ENCODE measurements at regions not wholly inside any gene's neighbourhood (a gene's known extent, or its start where the extent isn't known, plus 50 kb on each side); places are given as distances from the start of the nearest gene placed in this dataset.

- no peak overlapping the region for H3K27ac ChIP-seq
- TF ChIP-seq, protein P1, sequence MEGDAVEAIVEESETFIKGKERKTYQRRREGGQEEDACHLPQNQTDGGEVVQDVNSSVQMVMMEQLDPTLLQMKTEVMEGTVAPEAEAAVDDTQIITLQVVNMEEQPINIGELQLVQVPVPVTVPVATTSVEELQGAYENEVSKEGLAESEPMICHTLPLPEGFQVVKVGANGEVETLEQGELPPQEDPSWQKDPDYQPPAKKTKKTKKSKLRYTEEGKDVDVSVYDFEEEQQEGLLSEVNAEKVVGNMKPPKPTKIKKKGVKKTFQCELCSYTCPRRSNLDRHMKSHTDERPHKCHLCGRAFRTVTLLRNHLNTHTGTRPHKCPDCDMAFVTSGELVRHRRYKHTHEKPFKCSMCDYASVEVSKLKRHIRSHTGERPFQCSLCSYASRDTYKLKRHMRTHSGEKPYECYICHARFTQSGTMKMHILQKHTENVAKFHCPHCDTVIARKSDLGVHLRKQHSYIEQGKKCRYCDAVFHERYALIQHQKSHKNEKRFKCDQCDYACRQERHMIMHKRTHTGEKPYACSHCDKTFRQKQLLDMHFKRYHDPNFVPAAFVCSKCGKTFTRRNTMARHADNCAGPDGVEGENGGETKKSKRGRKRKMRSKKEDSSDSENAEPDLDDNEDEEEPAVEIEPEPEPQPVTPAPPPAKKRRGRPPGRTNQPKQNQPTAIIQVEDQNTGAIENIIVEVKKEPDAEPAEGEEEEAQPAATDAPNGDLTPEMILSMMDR (conservative IDR thresholded peaks at IDR 0.05): no peak
Observed at GRCh38 chr18:38923540-38923939, 1357.9 kb upstream of the CELF4 start.

GRCh38 chr18:38923126-38923525, 1357.5 kb upstream of the CELF4 start:
- TF ChIP-seq, protein P1 (conservative IDR thresholded peaks at IDR 0.05): no peak
- H3K27ac ChIP-seq: no peak overlapping the region

DNA sequence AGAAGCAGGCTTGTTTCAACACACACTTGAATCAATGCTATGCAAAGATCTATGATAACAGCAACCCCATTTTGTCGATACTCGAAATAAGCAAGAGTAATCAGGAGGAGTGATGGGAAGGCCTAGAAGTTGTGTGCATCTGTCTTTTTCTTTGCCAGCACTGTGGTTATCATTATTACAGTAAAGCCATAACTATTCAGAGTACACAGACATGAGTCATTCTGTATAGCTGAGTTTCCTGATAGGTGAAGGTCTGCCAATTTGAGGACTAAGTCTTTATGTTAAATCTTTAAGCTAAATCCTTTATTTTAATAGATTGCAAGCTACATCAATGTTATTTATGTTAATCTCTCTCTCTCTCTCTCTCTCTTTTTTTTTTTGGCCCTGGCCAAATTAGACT, 1344.4 kb upstream of the CELF4 start:
- H3K27ac ChIP-seq: no peak overlapping the region
- TF ChIP-seq, protein P1 (conservative IDR thresholded peaks at IDR 0.05): no peak

GRCh38 chr18:38902796-38903195, 1337.2 kb upstream of the CELF4 start:
- no peak overlapping the region for H3K27ac ChIP-seq
- TF ChIP-seq, protein P1 (conservative IDR thresholded peaks at IDR 0.05): no peak

- no peak overlapping the region for H3K27ac ChIP-seq
- TF ChIP-seq, protein P1 (conservative IDR thresholded peaks at IDR 0.05): no peak
Observed at GRCh38 chr18:38900445-38900844, 1334.8 kb upstream of the CELF4 start.

- no peak overlapping the region for H3K27ac ChIP-seq
- TF ChIP-seq, protein P1 (conservative IDR thresholded peaks at IDR 0.05): no peak
Observed at GRCh38 chr18:38900031-38900430, 1334.4 kb upstream of the CELF4 start.

GRCh38 chr18:38899252-38899651, 1333.7 kb upstream of the CELF4 start:
- H3K27ac ChIP-seq: no peak overlapping the region
- TF ChIP-seq, protein P1 (conservative IDR thresholded peaks at IDR 0.05): no peak

DNA sequence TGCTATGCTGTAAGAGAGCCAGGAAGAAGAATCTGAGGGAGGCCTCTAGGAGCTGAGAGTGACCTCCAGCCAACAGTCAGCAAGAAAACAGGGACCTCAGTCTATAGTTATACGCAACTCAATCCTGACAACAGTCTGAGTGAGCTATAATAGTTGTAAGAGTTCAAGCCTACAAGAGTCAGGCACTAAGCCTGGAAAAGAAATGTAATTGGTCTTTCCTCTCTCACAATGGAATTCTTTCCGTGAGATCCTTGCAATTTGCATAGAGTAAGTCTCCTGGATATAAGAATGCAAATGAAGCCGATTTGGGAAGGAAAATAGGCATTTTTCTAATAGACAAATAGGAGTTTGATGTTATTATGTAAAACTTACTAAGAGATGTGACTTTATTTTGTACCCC, 1332.6 kb upstream of the CELF4 start:
- no peak overlapping the region for H3K27ac ChIP-seq
- TF ChIP-seq, protein P1 (conservative IDR thresholded peaks at IDR 0.05): no peak

Measured in VCaP (cell line).